ENCODE measurements at regions not wholly inside any gene's neighbourhood (a gene's known extent, or its start where the extent isn't known, plus 50 kb on each side); places are given as distances from the start of the nearest gene placed in this dataset.

GRCh38 chr20:19024296-19025035 lies 188.0 kb upstream of the SLC24A3 start:
- H3K9me3 ChIP-seq (ENCODE audit: low read depth, low read length), result no peaks in the 10 kb centered on the region
- TF ChIP-seq, protein P1, sequence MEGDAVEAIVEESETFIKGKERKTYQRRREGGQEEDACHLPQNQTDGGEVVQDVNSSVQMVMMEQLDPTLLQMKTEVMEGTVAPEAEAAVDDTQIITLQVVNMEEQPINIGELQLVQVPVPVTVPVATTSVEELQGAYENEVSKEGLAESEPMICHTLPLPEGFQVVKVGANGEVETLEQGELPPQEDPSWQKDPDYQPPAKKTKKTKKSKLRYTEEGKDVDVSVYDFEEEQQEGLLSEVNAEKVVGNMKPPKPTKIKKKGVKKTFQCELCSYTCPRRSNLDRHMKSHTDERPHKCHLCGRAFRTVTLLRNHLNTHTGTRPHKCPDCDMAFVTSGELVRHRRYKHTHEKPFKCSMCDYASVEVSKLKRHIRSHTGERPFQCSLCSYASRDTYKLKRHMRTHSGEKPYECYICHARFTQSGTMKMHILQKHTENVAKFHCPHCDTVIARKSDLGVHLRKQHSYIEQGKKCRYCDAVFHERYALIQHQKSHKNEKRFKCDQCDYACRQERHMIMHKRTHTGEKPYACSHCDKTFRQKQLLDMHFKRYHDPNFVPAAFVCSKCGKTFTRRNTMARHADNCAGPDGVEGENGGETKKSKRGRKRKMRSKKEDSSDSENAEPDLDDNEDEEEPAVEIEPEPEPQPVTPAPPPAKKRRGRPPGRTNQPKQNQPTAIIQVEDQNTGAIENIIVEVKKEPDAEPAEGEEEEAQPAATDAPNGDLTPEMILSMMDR (IDR thresholded peaks at IDR 0.05; ENCODE audit: extremely low read depth, low read depth, low read length), result no peak

GRCh38 chr20:19025430-19026120 lies 186.9 kb upstream of the SLC24A3 start:
- Histone ChIP-seq H3K79me2 (ENCODE audit: insufficient read depth, low read length) (no peaks in the 10 kb centered on the region), H3K9me3 (ENCODE audit: low read depth, low read length) (no peaks in the 10 kb centered on the region), H3K4me1 (ENCODE audit: insufficient read depth, low read length) (no peaks in the 10 kb centered on the region), H3K27me3 (ENCODE audit: insufficient read depth, low read length) (no peaks in the 10 kb centered on the region), H3K27ac (ENCODE audit: low read depth, low read length) (no peak overlapping the region), H3K4me3 (ENCODE audit: insufficient read depth, low read length) (no peak overlapping the region), H4K20me1 (ENCODE audit: insufficient read depth, low read length) (no peaks in the 10 kb centered on the region), H3K36me3 (ENCODE audit: insufficient read depth, low read length) (no peaks in the 10 kb centered on the region), H3K4me2 (ENCODE audit: insufficient read depth, low read length) (no peak overlapping the region), H2AFZ (ENCODE audit: low read length) (no peak overlapping the region)
- TF ChIP-seq, protein P1 (IDR thresholded peaks at IDR 0.05; ENCODE audit: extremely low read depth, low read depth, low read length), result no peak
- peak; percentile 44 for DNase-seq (ENCODE audit: insufficient read length, low spot score, missing footprints)

More at GRCh38 chr20:19024296-19025035, 188.0 kb upstream of the SLC24A3 start:
- H3K36me3 ChIP-seq (ENCODE audit: insufficient read depth, low read length), result no peaks in the 10 kb centered on the region
- H3K4me2 ChIP-seq (ENCODE audit: insufficient read depth, low read length), result no peak overlapping the region
- no peak overlapping the region for H3K4me3 ChIP-seq (ENCODE audit: insufficient read depth, low read length)
- H2AFZ ChIP-seq (ENCODE audit: low read length), result no peak overlapping the region
- H3K27ac ChIP-seq (ENCODE audit: low read depth, low read length), result no peak overlapping the region
- no peaks in the 10 kb centered on the region for H3K4me1 ChIP-seq (ENCODE audit: insufficient read depth, low read length)
- no peaks in the 10 kb centered on the region for H3K27me3 ChIP-seq (ENCODE audit: insufficient read depth, low read length)
- DNase-seq (ENCODE audit: insufficient read length, low spot score, missing footprints), result peak; percentile 27
- no peaks in the 10 kb centered on the region for H3K79me2 ChIP-seq (ENCODE audit: insufficient read depth, low read length)
- H4K20me1 ChIP-seq (ENCODE audit: insufficient read depth, low read length), result no peaks in the 10 kb centered on the region

DNA sequence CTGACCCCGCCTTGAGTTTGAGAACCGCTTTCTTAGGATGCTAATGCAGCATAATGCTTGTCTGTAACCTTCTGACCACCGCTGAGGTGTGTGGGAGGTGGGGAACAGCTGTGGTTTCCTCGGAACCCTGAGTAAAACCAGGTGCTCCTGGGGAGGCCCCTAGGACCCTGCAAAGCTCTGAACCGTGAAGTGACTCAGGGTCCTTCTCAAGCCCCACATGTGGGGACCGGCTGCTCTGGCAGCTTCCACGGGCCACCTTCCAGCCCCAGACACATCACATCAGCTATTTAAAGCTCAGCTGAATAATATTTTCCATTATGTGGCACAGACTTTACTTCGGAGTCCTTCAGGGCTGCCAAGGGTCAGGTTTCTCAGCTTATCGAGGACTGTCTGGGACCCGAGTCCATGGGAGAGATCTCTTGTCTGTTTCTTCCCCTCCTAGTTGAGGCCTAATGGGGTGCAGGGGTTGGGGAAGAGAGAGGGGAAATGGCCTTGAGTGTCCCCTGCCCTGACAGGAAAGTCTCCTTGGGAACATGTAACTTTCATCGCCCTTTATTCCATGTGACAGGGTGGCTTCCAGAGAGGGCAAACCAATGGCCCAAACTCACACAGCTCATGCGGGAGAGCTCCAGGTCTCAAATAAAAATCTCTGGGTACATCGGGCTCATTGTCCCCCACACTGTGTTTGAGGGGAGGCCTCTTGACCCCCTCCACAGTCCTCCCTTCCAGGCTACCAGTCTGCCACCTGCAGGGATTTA lies 186.1 kb upstream of the SLC24A3 start:
- H3K4me2 ChIP-seq (ENCODE audit: insufficient read depth, low read length), result no peak overlapping the region
- TF ChIP-seq, protein P1 (IDR thresholded peaks at IDR 0.05; ENCODE audit: extremely low read depth, low read depth, low read length), result no peak
- H3K79me2 ChIP-seq (ENCODE audit: insufficient read depth, low read length), result no peaks in the 10 kb centered on the region
- no peaks in the 10 kb centered on the region for H3K9me3 ChIP-seq (ENCODE audit: low read depth, low read length)
- H3K27me3 ChIP-seq (ENCODE audit: insufficient read depth, low read length), result no peaks in the 10 kb centered on the region
- no peak overlapping the region for H2AFZ ChIP-seq (ENCODE audit: low read length)
- H4K20me1 ChIP-seq (ENCODE audit: insufficient read depth, low read length), result no peaks in the 10 kb centered on the region
- no peak overlapping the region for H3K27ac ChIP-seq (ENCODE audit: low read depth, low read length)
- H3K36me3 ChIP-seq (ENCODE audit: insufficient read depth, low read length), result no peaks in the 10 kb centered on the region
- H3K4me1 ChIP-seq (ENCODE audit: insufficient read depth, low read length), result no peaks in the 10 kb centered on the region
- DNase-seq (ENCODE audit: insufficient read length, low spot score, missing footprints), result peak; percentile 36
- no peak overlapping the region for H3K4me3 ChIP-seq (ENCODE audit: insufficient read depth, low read length)
